H1 (cell line): ENCODE measurements at regions not wholly inside any gene's neighbourhood (a gene's known extent, or its start where the extent isn't known, plus 50 kb on each side); places are given as distances from the start of the nearest gene placed in this dataset.

Source experiments
- CTCF ChIA-PET: fragments of 300-600 bp; sonication (Branson Sonifier 250); formaldehyde crosslinking; loops from one replicate; lab custom pipeline; 2021; ENCODE audit not compliant: partially characterized antibody; lab: Charles Lee
- POLR2A ChIA-PET: fragments of 300-600 bp; sonication (Branson Sonifier 250); formaldehyde crosslinking; loops from one replicate; lab custom pipeline; 2021; ENCODE audit warnings: inconsistent platforms; ENCODE audit not compliant: partially characterized antibody; lab: Charles Lee
- DNase-seq, 2 experiments: peaks; one replicate each; pipeline versions ENCODE4 v3.0.0 to v3.0.0-alpha.2; 2010 to 2022; ENCODE audit warnings: low spot score in 2 of 2, low read depth in 1 of 2, mixed read lengths in 1 of 2
- FAIRE-seq: peaks from 2 replicates; lab custom pipeline; 2011; peaks lifted over from hg19 to GRCh38; lab: Jason Lieb, UNC
- H2AFZ ChIP-seq: 2 replicates; pipeline ENCODE4 v1.8.1; 2012; ENCODE audit warnings: low read length, inconsistent platforms
- H2AK5ac ChIP-seq: 2 replicates; pipeline ENCODE4 v1.6.1; 2013; ENCODE audit warnings: low read depth, low read length
- H2BK120ac ChIP-seq: replicated peaks from 2 replicates; pipeline ENCODE3; 2013; ENCODE audit warnings: low read depth, low read length, inconsistent platforms
- H2BK12ac ChIP-seq: 2 replicates; pipeline ENCODE4 v1.6.1; 2013; ENCODE audit warnings: low read depth, low read length
- H2BK15ac ChIP-seq: 2 replicates; pipeline ENCODE4 v1.6.1; 2013; ENCODE audit warnings: low read length
- H2BK20ac ChIP-seq: 2 replicates; pipeline ENCODE4 v1.6.1; 2013; ENCODE audit warnings: low read length
- H2BK5ac ChIP-seq: 2 replicates; pipeline ENCODE4 v1.6.1; 2013; ENCODE audit warnings: low read depth, low read length
- H3K14ac ChIP-seq: 2 replicates; pipeline ENCODE4 v1.6.1; 2013; ENCODE audit warnings: inconsistent platforms; ENCODE audit not compliant: insufficient read length
- H3K18ac ChIP-seq: 2 replicates; pipeline ENCODE4 v1.6.1; 2013; ENCODE audit warnings: low read length; ENCODE audit errors: extremely low read depth
- H3K23ac ChIP-seq: 2 replicates; pipeline ENCODE4 v1.6.1; 2013; ENCODE audit warnings: inconsistent platforms; ENCODE audit not compliant: insufficient read length
- H3K23me2 ChIP-seq: 2 replicates; pipeline ENCODE4 v1.6.1; 2013; ENCODE audit warnings: low read depth, low read length
- H3K27ac ChIP-seq: 2 replicates; pipeline ENCODE4 v1.6.1; 2011; ENCODE audit warnings: low read depth, low read length, inconsistent platforms
- H3K27me3 ChIP-seq, 4 experiments: replicated peaks in 1 of 4; 1 replicate in 1 of 4; 2 replicates in 3 of 4; pipeline versions ENCODE4 v1.6.1 to v1.8.1; 2011 to 2013; ENCODE audit warnings: low read length in 3 of 4, mild to moderate bottlenecking in 3 of 4, inconsistent platforms in 2 of 4, mixed read lengths in 2 of 4, moderate library complexity in 1 of 4; ENCODE audit not compliant: control insufficient read depth in 3 of 4, insufficient read depth in 3 of 4; ENCODE audit errors: extremely low read depth in 1 of 4
- H3K36me3 ChIP-seq, 4 experiments: 2 replicates each; pipeline versions ENCODE4 v1.6.1 to v1.8.1; 2011 to 2013; ENCODE audit warnings: mild to moderate bottlenecking in 4 of 4, low read length in 3 of 4, moderate library complexity in 2 of 4, control low read depth in 1 of 4, inconsistent platforms in 1 of 4; ENCODE audit not compliant: insufficient read depth in 4 of 4, control insufficient read depth in 2 of 4
- H3K4ac ChIP-seq: replicated peaks from 2 replicates; pipeline ENCODE3; 2013; ENCODE audit warnings: low read length, low read depth, mixed read lengths, inconsistent platforms; ENCODE audit not compliant: insufficient read length
- H3K4me1 ChIP-seq, 4 experiments: replicated peaks in 1 of 4; 1 replicate in 1 of 4; 2 replicates in 3 of 4; pipeline versions ENCODE4 v1.6.1 to v1.8.1; 2011 to 2013; ENCODE audit warnings: low read length in 3 of 4, inconsistent platforms in 2 of 4, mixed read lengths in 1 of 4; ENCODE audit not compliant: insufficient read depth in 4 of 4, control insufficient read depth in 3 of 4
- H3K4me2 ChIP-seq, 2 experiments: 2 replicates each; pipeline versions ENCODE4 v1.6.1 to v1.8.1; 2011 to 2013; ENCODE audit warnings: low read depth in 2 of 2, low read length in 2 of 2, control low read depth in 1 of 2, inconsistent platforms in 1 of 2, mild to moderate bottlenecking in 1 of 2; ENCODE audit not compliant: insufficient read depth in 1 of 2
- H3K4me3 ChIP-seq, 4 experiments: fragments of 200-600, 300-600 bp in 1 of 4; sonication (generic), shearing (Covaris generic), sonication (Bioruptor Twin) in 1 of 4; 2 replicates each; pipeline versions ENCODE4 v1.5.1 to v1.8.1; 2011 to 2016; ENCODE audit warnings: low read length in 4 of 4, low read depth in 3 of 4, control low read depth in 2 of 4, inconsistent platforms in 2 of 4, mild to moderate bottlenecking in 2 of 4, mixed read lengths in 1 of 4, moderate library complexity in 1 of 4; ENCODE audit not compliant: insufficient read depth in 2 of 4; ENCODE audit errors: extremely low read depth in 1 of 4
- H3K56ac ChIP-seq: replicated peaks from 2 replicates; pipeline ENCODE3; 2013; ENCODE audit warnings: low read depth, mild to moderate bottlenecking, mixed read lengths, low read length, inconsistent platforms; ENCODE audit not compliant: insufficient read length
- H3K79me1 ChIP-seq: 2 replicates; pipeline ENCODE4 v1.6.1; 2013; ENCODE audit warnings: low read depth, low read length, control low read depth
- H3K79me2 ChIP-seq, 2 experiments: 2 replicates each; pipeline versions ENCODE4 v1.6.1 to v1.8.1; 2012 to 2013; ENCODE audit warnings: low read length in 2 of 2, mild to moderate bottlenecking in 2 of 2, inconsistent platforms in 1 of 2; ENCODE audit not compliant: insufficient read depth in 2 of 2, control insufficient read depth in 1 of 2
- H3K9ac ChIP-seq, 4 experiments: replicated peaks in 1 of 4; 1 replicate in 1 of 4; 2 replicates in 3 of 4; pipeline versions ENCODE4 v1.6.1 to v1.8.1; 2011 to 2013; ENCODE audit warnings: low read depth in 3 of 4, low read length in 3 of 4, control low read depth in 2 of 4, mild to moderate bottlenecking in 2 of 4, moderate library complexity in 2 of 4, inconsistent platforms in 1 of 4; ENCODE audit errors: extremely low read depth in 1 of 4
- H3K9me3 ChIP-seq, 2 experiments: 2 replicates each; pipeline versions ENCODE4 v1.6.1 to v1.8.1; 2012 to 2013; ENCODE audit warnings: mild to moderate bottlenecking in 2 of 2, moderate library complexity in 2 of 2, control low read depth in 1 of 2, inconsistent platforms in 1 of 2, low read depth in 1 of 2, low read length in 1 of 2, mixed read lengths in 1 of 2; ENCODE audit not compliant: insufficient read depth in 2 of 2
- H4K20me1 ChIP-seq, 2 experiments: replicated peaks in 1 of 2; 2 replicates each; pipeline versions ENCODE3 to v1.8.1; 2011 to 2013; ENCODE audit warnings: inconsistent platforms in 2 of 2, low read length in 2 of 2, mild to moderate bottlenecking in 1 of 2; ENCODE audit not compliant: insufficient read depth in 2 of 2, control insufficient read depth in 1 of 2
- H4K5ac ChIP-seq: 2 replicates; pipeline ENCODE4 v1.6.1; 2013; ENCODE audit warnings: low read length, low read depth, mixed read lengths, inconsistent platforms; ENCODE audit not compliant: insufficient read length
- H4K8ac ChIP-seq: 2 replicates; pipeline ENCODE4 v1.8.0; 2013; ENCODE audit warnings: mild to moderate bottlenecking, moderate library complexity, low read length, inconsistent platforms; ENCODE audit not compliant: insufficient read depth; ENCODE audit errors: extremely low read depth
- H4K91ac ChIP-seq: replicated peaks from 2 replicates; pipeline ENCODE3; 2013; ENCODE audit warnings: low read length, mixed read lengths, inconsistent platforms; ENCODE audit not compliant: insufficient read length
- ASH2L ChIP-seq: fragments of 200-600, 300-600 bp; sonication (generic); IDR thresholded peaks from one replicate; pipeline ENCODE4 v1.7.1; 2017; ENCODE audit warnings: low read length
- BACH1 ChIP-seq: IDR thresholded peaks from 2 replicates; pipeline ENCODE4 v1.6.1; 2012; ENCODE audit warnings: low read length, improper control_type of control experiment
- CHD2 ChIP-seq: IDR thresholded peaks from 2 replicates; pipeline ENCODE4 v1.6.1; 2012; ENCODE audit warnings: low read length, improper control_type of control experiment
- FOSL1 ChIP-seq: IDR thresholded peaks from 2 replicates; pipeline ENCODE4 v1.6.1; 2011; ENCODE audit warnings: mild to moderate bottlenecking, low read depth, low read length, moderate library complexity; ENCODE audit not compliant: insufficient read depth
- HDAC2 ChIP-seq, 2 experiments: fragments of 300-600 bp in 1 of 2; sonication (generic) in 1 of 2; IDR thresholded peaks; 2 replicates each; pipeline ENCODE4 v1.6.1; 2011 to 2012; ENCODE audit warnings: low read depth in 2 of 2, low read length in 2 of 2, mild to moderate bottlenecking in 2 of 2, moderate library complexity in 2 of 2, borderline replicate concordance in 1 of 2, inconsistent platforms in 1 of 2
- KDM5A ChIP-seq: fragments of 200-600 bp; IDR thresholded peaks from 2 replicates; pipeline ENCODE4 v1.7.1; 2012; ENCODE audit warnings: mild to moderate bottlenecking, low read length, inconsistent platforms, mixed read lengths
- POLR2AphosphoS5 ChIP-seq: IDR thresholded peaks from 2 replicates; pipeline ENCODE4 v1.6.1; 2011; ENCODE audit warnings: low read depth, low read length
- RXRA ChIP-seq: IDR thresholded peaks from 2 replicates; pipeline ENCODE4 v1.6.1; 2011; ENCODE audit warnings: low read depth, mild to moderate bottlenecking, low read length, moderate library complexity; ENCODE audit not compliant: insufficient read depth
- SP4 ChIP-seq: IDR thresholded peaks from 2 replicates; pipeline ENCODE4 v1.6.1; 2012; ENCODE audit warnings: low read length, inconsistent platforms
- SRF ChIP-seq: IDR thresholded peaks from 2 replicates; pipeline ENCODE4 v1.6.1; 2011; ENCODE audit warnings: mild to moderate bottlenecking, low read depth, low read length, moderate library complexity
- TCF12 ChIP-seq: IDR thresholded peaks from 2 replicates; pipeline ENCODE4 v1.6.1; 2011; ENCODE audit warnings: low read depth, mild to moderate bottlenecking, low read length
- YY1 ChIP-seq: IDR thresholded peaks from 2 replicates; pipeline ENCODE4 v1.6.1; 2011; ENCODE audit warnings: low read depth, mild to moderate bottlenecking, low read length
- WGBS, 2 experiments: shearing (Covaris generic) in 1 of 2; methylation state at CpG; one replicate each; pipeline versions ENCODE4 v1.1.6 to v1.1.7; 2013 to 2015; ENCODE audit warnings: low lambda C conversion rate in 2 of 2, mixed read lengths in 2 of 2, inconsistent platforms in 1 of 2, low coverage in 1 of 2, missing lambda C conversion rate in 1 of 2; ENCODE audit not compliant: insufficient replicate concordance in 2 of 2, insufficient coverage in 1 of 2, insufficient read length in 1 of 2; ENCODE audit errors: extremely low coverage in 1 of 2, missing lambda C conversion rate in 1 of 2; 5-methylcytosine and 5-hydroxymethylcytosine counted together
- TF ChIP-seq, protein P1 (sequence below): IDR thresholded peaks from 2 replicates; pipeline ENCODE4 v1.6.1; 2011; ENCODE audit warnings: low read length, improper control_type of control experiment
- TF ChIP-seq, protein P2 (sequence below): IDR thresholded peaks from 2 replicates; pipeline ENCODE4 v1.6.1; 2011; ENCODE audit warnings: low read depth, mild to moderate bottlenecking, low read length; ENCODE audit not compliant: insufficient read depth

DNA sequence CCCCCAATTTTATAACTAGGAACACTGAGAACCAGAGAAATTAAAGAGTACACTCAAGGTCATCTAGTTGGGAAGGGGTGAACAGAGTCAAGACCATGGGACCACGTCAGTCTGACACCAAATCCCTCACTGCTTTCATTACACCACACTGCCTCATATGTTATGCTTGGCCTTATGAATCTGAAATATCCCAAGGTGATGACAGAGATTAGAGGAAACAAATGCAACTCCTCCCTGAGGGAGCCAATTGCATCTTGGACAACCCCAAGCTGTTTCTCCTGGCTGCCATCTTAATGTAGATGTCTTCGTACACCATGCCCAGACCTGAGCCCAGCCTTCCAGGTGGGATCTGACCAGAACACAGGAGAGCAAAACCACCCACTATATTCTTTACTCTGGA is 60.6 kb upstream of the ABCA1 start:
- no peak overlapping the region for H3K27ac ChIP-seq
- no peak overlapping the region for H2BK20ac ChIP-seq
- peaks cover 3 to 18% (median 8%) of the 10 kb centered on the region in 4 experiments; a peak in 4 of 7 replicates for H3K27me3 ChIP-seq
- no peak overlapping the region for H2BK15ac ChIP-seq
- H4K8ac ChIP-seq: no peak overlapping the region
- CTCF ChIA-PET: no interaction called here
- H3K23ac ChIP-seq: no peak overlapping the region
- no peak overlapping the region for H2BK5ac ChIP-seq
- no peaks in the 10 kb centered on the region for H3K9me3 ChIP-seq
- WGBS, 2 experiments: 91% methylated on average over 2 of the region's 2 CpGs; no CpG with 5 or more reads in 1 of the 2 experiments
- H2AFZ ChIP-seq: no peak overlapping the region
- DNase-seq (no peak), FAIRE-seq (no peak)
- no peak overlapping the region for H3K4me3 ChIP-seq
- H4K91ac ChIP-seq: no peak overlapping the region
- no peak overlapping the region for H2AK5ac ChIP-seq
- peaks cover 19 to 21% (median 19%) of the 10 kb centered on the region in 4 experiments for H3K4me1 ChIP-seq
- H3K4ac ChIP-seq: no peak overlapping the region
- H3K36me3 ChIP-seq: no peaks in the 10 kb centered on the region
- no peak overlapping the region for H2BK120ac ChIP-seq
- no peak overlapping the region for H3K18ac ChIP-seq
- no peak overlapping the region for H4K5ac ChIP-seq
- H3K4me2 ChIP-seq: no peak overlapping the region
- H4K20me1 ChIP-seq: no peaks in the 10 kb centered on the region
- H3K56ac ChIP-seq: no peak overlapping the region
- no peaks in the 10 kb centered on the region for H3K79me1 ChIP-seq
- H3K23me2 ChIP-seq: peaks cover 13% of the 10 kb centered on the region
- H2BK12ac ChIP-seq: no peak overlapping the region
- H3K9ac ChIP-seq: no peak overlapping the region
- POLR2A ChIA-PET: interaction anchor here (1.9 kb wide), 1 partner anchor 20 kb away, joined by 5 read pairs; no protein-coding TSS in a partner anchor
- H3K79me2 ChIP-seq: no peaks in the 10 kb centered on the region
- H3K14ac ChIP-seq: no peak overlapping the region
- TF ChIP-seq RXRA (no peak), YY1 (no peak), SP4 (no peak), FOSL1 (no peak), SRF (no peak), CHD2 (no peak), POLR2AphosphoS5 (no peak), TCF12 (no peak), ASH2L (no peak), BACH1 (no peak), HDAC2 (IDR thresholded peaks at IDR 0.05; ENCODE audit: borderline replicate concordance in 1 of 2, low read depth in 2 of 2, low read length in 2 of 2) (no peak), KDM5A (no peak)
- TF ChIP-seq, protein P1, sequence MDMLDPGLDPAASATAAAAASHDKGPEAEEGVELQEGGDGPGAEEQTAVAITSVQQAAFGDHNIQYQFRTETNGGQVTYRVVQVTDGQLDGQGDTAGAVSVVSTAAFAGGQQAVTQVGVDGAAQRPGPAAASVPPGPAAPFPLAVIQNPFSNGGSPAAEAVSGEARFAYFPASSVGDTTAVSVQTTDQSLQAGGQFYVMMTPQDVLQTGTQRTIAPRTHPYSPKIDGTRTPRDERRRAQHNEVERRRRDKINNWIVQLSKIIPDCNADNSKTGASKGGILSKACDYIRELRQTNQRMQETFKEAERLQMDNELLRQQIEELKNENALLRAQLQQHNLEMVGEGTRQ: no peak
- TF ChIP-seq, protein P2, sequence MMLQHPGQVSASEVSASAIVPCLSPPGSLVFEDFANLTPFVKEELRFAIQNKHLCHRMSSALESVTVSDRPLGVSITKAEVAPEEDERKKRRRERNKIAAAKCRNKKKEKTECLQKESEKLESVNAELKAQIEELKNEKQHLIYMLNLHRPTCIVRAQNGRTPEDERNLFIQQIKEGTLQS: no peak
